HCT116 (cell line): ENCODE measurements at regions not wholly inside any gene's neighbourhood (a gene's known extent, or its start where the extent isn't known, plus 50 kb on each side); places are given as distances from the start of the nearest gene placed in this dataset.

Experiments
- ATAC-seq: fragments of 200-7000 bp; cut with Tn5 transposase; 2 replicates; pipeline ENCODE4 v1.9.1; 2020; ENCODE audit warnings: mild to moderate bottlenecking, moderate library complexity
- BruUV-seq: library from RNA; stranded (reverse); fragments of 400-500 nt; replicated peaks from 2 replicates; lab custom pipeline; 2021; lab: Mats Ljungman, UMichigan
- CTCF ChIA-PET: fragments of 300-600 bp; sonication (Branson Sonifier 250); formaldehyde crosslinking; loops from one replicate; lab custom pipeline; 2021; ENCODE audit warnings: antibody characterized with exemption; lab: Charles Lee
- POLR2A ChIA-PET: fragments of 300-600, 350-600 bp; sonication (Branson Sonifier 250); formaldehyde crosslinking; loops from one replicate; lab custom pipeline; 2021; ENCODE audit warnings: antibody characterized with exemption; lab: Charles Lee
- RAD21 ChIA-PET, 2 experiments: fragments of 300-600 bp; sonication (Branson Sonifier 250); formaldehyde crosslinking; loops; one replicate each; lab custom pipeline; 2023; ENCODE audit warnings: low total read pairs in 2 of 2; ENCODE audit not compliant: uncharacterized antibody in 2 of 2, unreplicated experiment in 2 of 2, low non-redundant PET in 1 of 2; lab: Charles Lee
- DNase-seq: peaks from one replicate; pipeline ENCODE4 v3.0.0-alpha.2; 2010; ENCODE audit warnings: low read depth, low spot score
- H2AFZ ChIP-seq: fragments of 200-600 bp; shearing (Covaris generic), sonication (generic); 2 replicates; pipeline ENCODE4 v1.6.1; 2017; ENCODE audit warnings: low read depth, mixed run types, mixed read lengths, antibody characterized with exemption, low read length; ENCODE audit not compliant: poor library complexity, severe bottlenecking
- H3K27ac ChIP-seq: 2 replicates; pipeline ENCODE4 v1.5.1; 2012; ENCODE audit warnings: low read depth, low read length
- H3K27me3 ChIP-seq: fragments of 200-600 bp; sonication (generic); 2 replicates; pipeline ENCODE4 v1.6.1; 2016; ENCODE audit warnings: mixed run types, low read length, mixed read lengths; ENCODE audit not compliant: insufficient read depth
- H3K36me3 ChIP-seq, 2 experiments: fragments of 200-500 bp in 1 of 2; fragments of 200-600 bp in 1 of 2; sonication (Bioruptor generic) in 1 of 2; sonication (generic) in 1 of 2; 2 replicates each; pipeline versions ENCODE4 v1.5.1 to v1.6.1; 2014 to 2016; ENCODE audit warnings: low read length in 2 of 2, inconsistent platforms in 1 of 2, mixed read lengths in 1 of 2, mixed run types in 1 of 2; ENCODE audit not compliant: insufficient read depth in 2 of 2, control insufficient read depth in 1 of 2
- H3K4me1 ChIP-seq, 2 experiments: fragments of 200-600 bp in 1 of 2; sonication (generic) in 1 of 2; 2 replicates each; pipeline versions ENCODE4 v1.5.1 to v1.6.1; 2012 to 2017; ENCODE audit warnings: low read length in 2 of 2, inconsistent platforms in 1 of 2, mild to moderate bottlenecking in 1 of 2, mixed read lengths in 1 of 2, mixed run types in 1 of 2, moderate library complexity in 1 of 2; ENCODE audit not compliant: insufficient read depth in 2 of 2, control insufficient read depth in 1 of 2
- H3K4me2 ChIP-seq: fragments of 200-600 bp; sonication (generic); 2 replicates; pipeline ENCODE4 v1.6.1; 2017; ENCODE audit warnings: mixed run types, low read length, mixed read lengths
- H3K4me3 ChIP-seq, 2 experiments: fragments of 200-600 bp in 1 of 2; sonication (generic) in 1 of 2; replicated peaks in 1 of 2; 2 replicates each; pipeline ENCODE4 v1.5.1; 2011 to 2016; ENCODE audit warnings: low read length in 2 of 2, control low read depth in 1 of 2, low read depth in 1 of 2, mild to moderate bottlenecking in 1 of 2, mixed read lengths in 1 of 2, mixed run types in 1 of 2
- H3K79me2 ChIP-seq: fragments of 200-600 bp; sonication (generic); 2 replicates; pipeline ENCODE4 v1.6.1; 2017; ENCODE audit warnings: mild to moderate bottlenecking, mixed run types, low read length, moderate library complexity, mixed read lengths; ENCODE audit not compliant: insufficient read depth
- H3K9ac ChIP-seq: fragments of 200-600 bp; sonication (generic); 2 replicates; pipeline ENCODE4 v1.6.1; 2016; ENCODE audit warnings: low read length, mixed read lengths
- H3K9me2 ChIP-seq: fragments of 200-600 bp; sonication (generic), shearing (Covaris generic); 2 replicates; pipeline ENCODE4 v1.6.1; 2017; ENCODE audit warnings: mixed run types, mild to moderate bottlenecking, moderate library complexity; ENCODE audit not compliant: insufficient read depth
- H3K9me3 ChIP-seq, 2 experiments: fragments of 200-500 bp in 1 of 2; fragments of 200-600 bp in 1 of 2; sonication (Bioruptor generic) in 1 of 2; sonication (generic) in 1 of 2; 2 replicates each; pipeline ENCODE4 v1.6.1; 2014 to 2017; ENCODE audit warnings: low read length in 2 of 2, mixed read lengths in 2 of 2, inconsistent platforms in 1 of 2, low read depth in 1 of 2, mild to moderate bottlenecking in 1 of 2, mixed run types in 1 of 2, moderate library complexity in 1 of 2; ENCODE audit not compliant: control insufficient read depth in 1 of 2, insufficient read depth in 1 of 2
- H4K20me1 ChIP-seq: fragments of 200-600 bp; sonication (generic), shearing (Covaris generic); 2 replicates; pipeline ENCODE4 v1.6.1; 2017; ENCODE audit warnings: mixed run types, mild to moderate bottlenecking, moderate library complexity; ENCODE audit not compliant: insufficient read depth
- ATF3 ChIP-seq: IDR thresholded peaks from 2 replicates; pipeline ENCODE4 v1.6.1; 2012
- CBX3 ChIP-seq: IDR thresholded peaks from 2 replicates; pipeline ENCODE4 v1.6.1; 2012; ENCODE audit warnings: low read depth
- CEBPB ChIP-seq: IDR thresholded peaks from 2 replicates; pipeline ENCODE4 v1.6.1; 2012; ENCODE audit warnings: low read depth
- CTCF ChIP-seq, 3 experiments: fragments of 200-600 bp in 1 of 3; sonication (generic) in 1 of 3; IDR thresholded peaks in 2 of 3; conservative IDR thresholded peaks in 1 of 3; 2 replicates each; pipeline ENCODE4 v1.5.1; 2012 to 2017; ENCODE audit warnings: low read depth in 2 of 3, low read length in 2 of 3, antibody characterized with exemption in 1 of 3, borderline replicate concordance in 1 of 3, control low read depth in 1 of 3, mild to moderate bottlenecking in 1 of 3, mixed read lengths in 1 of 3, mixed run types in 1 of 3, moderate library complexity in 1 of 3; ENCODE audit not compliant: insufficient read depth in 1 of 3
- EGR1 ChIP-seq: IDR thresholded peaks from 2 replicates; pipeline ENCODE4 v1.6.1; 2012; ENCODE audit warnings: low read depth
- ELF1 ChIP-seq: IDR thresholded peaks from 2 replicates; pipeline ENCODE4 v1.6.1; 2012; ENCODE audit warnings: low read depth, borderline replicate concordance
- EZH2 ChIP-seq: fragments of 200-600 bp; sonication (generic); IDR thresholded peaks from 2 replicates; pipeline ENCODE4 v1.6.1; 2017; ENCODE audit warnings: antibody characterized with exemption, mixed run types
- EZH2phosphoT487 ChIP-seq: fragments of 200-600 bp; IDR thresholded peaks from 2 replicates; pipeline ENCODE4 v1.6.1; 2018; ENCODE audit warnings: antibody characterized with exemption, borderline replicate concordance
- JUND ChIP-seq: IDR thresholded peaks from 2 replicates; pipeline ENCODE4 v1.6.1; 2012
- POLR2A ChIP-seq: IDR thresholded peaks from 2 replicates; pipeline ENCODE4 v1.7.0; 2011; ENCODE audit warnings: borderline replicate concordance; ENCODE audit not compliant: insufficient read depth, insufficient read length; ENCODE audit errors: extremely low read depth
- POLR2AphosphoS5 ChIP-seq: IDR thresholded peaks from 2 replicates; pipeline ENCODE4 v1.6.1; 2011; ENCODE audit warnings: mild to moderate bottlenecking, low read depth, low read length, moderate library complexity
- SIN3A ChIP-seq: IDR thresholded peaks from 2 replicates; pipeline ENCODE4 v1.6.1; 2012; ENCODE audit warnings: low read depth
- SP1 ChIP-seq: IDR thresholded peaks from 2 replicates; pipeline ENCODE4 v1.6.1; 2012; ENCODE audit warnings: low read depth
- TCF7L2 ChIP-seq: IDR thresholded peaks from 2 replicates; pipeline ENCODE4 v1.7.0; 2011; ENCODE audit warnings: borderline replicate concordance, inconsistent platforms; ENCODE audit not compliant: insufficient read depth, insufficient read length; ENCODE audit errors: extremely low read depth
- YY1 ChIP-seq: IDR thresholded peaks from 2 replicates; pipeline ENCODE4 v1.6.1; 2011; ENCODE audit warnings: low read length, low read depth, moderate library complexity, mild to moderate bottlenecking; ENCODE audit not compliant: insufficient replicate concordance; ENCODE audit errors: extremely low read depth
- ZFX ChIP-seq: fragments of 450-650 bp; IDR thresholded peaks from 2 replicates; pipeline ENCODE4 v1.6.1; 2017
- intact Hi-C: fragments of 100-400 bp; cut with micrococcal nuclease; formaldehyde crosslinking; loops from 2 replicates; pipeline ENCODE4 v1.10.0; 2022
- TF ChIP-seq, protein P1 (sequence below): IDR thresholded peaks from 2 replicates; pipeline ENCODE4 v1.6.1; 2012; ENCODE audit warnings: low read depth
- TF ChIP-seq, protein P2 (sequence below): IDR thresholded peaks from 2 replicates; pipeline ENCODE4 v1.6.1; 2012

GRCh38 chr20:1818895-1819294, 76.3 kb upstream of the SIRPA start:
- Histone ChIP-seq H3K9me3 (no peaks in the 10 kb centered on the region), H3K9me2 (no peaks in the 10 kb centered on the region), H3K36me3 (no peaks in the 10 kb centered on the region), H3K4me3 (no peak overlapping the region), H3K27me3 (0 out of 2 replicates have a peak, but pooled peaks cover 4% of the 10 kb centered on the region), H2AFZ (no peak overlapping the region), H3K79me2 (no peaks in the 10 kb centered on the region), H3K9ac (no peak overlapping the region), H3K4me2 (no peak overlapping the region), H3K27ac (no peak overlapping the region), H4K20me1 (no peaks in the 10 kb centered on the region), H3K4me1 (peaks cover 0 to 19% of the 10 kb centered on the region in 2 experiments; a peak in 2 of 4 replicates)
- no TSS peak for BruUV-seq
- ChIA-PET RAD21 (no interaction called here), CTCF (no interaction called here), POLR2A (no interaction called here)
- DNase-seq, result no peak
- TF ChIP-seq YY1, result no peak
- TF ChIP-seq JUND, result no peak
- TF ChIP-seq, protein P1, sequence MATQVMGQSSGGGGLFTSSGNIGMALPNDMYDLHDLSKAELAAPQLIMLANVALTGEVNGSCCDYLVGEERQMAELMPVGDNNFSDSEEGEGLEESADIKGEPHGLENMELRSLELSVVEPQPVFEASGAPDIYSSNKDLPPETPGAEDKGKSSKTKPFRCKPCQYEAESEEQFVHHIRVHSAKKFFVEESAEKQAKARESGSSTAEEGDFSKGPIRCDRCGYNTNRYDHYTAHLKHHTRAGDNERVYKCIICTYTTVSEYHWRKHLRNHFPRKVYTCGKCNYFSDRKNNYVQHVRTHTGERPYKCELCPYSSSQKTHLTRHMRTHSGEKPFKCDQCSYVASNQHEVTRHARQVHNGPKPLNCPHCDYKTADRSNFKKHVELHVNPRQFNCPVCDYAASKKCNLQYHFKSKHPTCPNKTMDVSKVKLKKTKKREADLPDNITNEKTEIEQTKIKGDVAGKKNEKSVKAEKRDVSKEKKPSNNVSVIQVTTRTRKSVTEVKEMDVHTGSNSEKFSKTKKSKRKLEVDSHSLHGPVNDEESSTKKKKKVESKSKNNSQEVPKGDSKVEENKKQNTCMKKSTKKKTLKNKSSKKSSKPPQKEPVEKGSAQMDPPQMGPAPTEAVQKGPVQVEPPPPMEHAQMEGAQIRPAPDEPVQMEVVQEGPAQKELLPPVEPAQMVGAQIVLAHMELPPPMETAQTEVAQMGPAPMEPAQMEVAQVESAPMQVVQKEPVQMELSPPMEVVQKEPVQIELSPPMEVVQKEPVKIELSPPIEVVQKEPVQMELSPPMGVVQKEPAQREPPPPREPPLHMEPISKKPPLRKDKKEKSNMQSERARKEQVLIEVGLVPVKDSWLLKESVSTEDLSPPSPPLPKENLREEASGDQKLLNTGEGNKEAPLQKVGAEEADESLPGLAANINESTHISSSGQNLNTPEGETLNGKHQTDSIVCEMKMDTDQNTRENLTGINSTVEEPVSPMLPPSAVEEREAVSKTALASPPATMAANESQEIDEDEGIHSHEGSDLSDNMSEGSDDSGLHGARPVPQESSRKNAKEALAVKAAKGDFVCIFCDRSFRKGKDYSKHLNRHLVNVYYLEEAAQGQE, result no peak
- TF ChIP-seq CEBPB, result no peak
- TF ChIP-seq ZFX, result no peak
- TF ChIP-seq, protein P2, sequence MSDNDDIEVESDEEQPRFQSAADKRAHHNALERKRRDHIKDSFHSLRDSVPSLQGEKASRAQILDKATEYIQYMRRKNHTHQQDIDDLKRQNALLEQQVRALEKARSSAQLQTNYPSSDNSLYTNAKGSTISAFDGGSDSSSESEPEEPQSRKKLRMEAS, result no peak
- TF ChIP-seq ELF1, result no peak
- no peak for TF ChIP-seq POLR2A
- TF ChIP-seq ATF3, result no peak
- no peak for TF ChIP-seq SP1
- TF ChIP-seq CTCF (IDR thresholded peaks at IDR 0.05 in 2 of 3, conservative IDR thresholded peaks at IDR 0.05 in 1 of 3; ENCODE audit: borderline replicate concordance in 1 of 3, insufficient read depth in 1 of 3, low read depth in 2 of 3, low read length in 2 of 3), result no peak
- no peak for TF ChIP-seq EZH2phosphoT487
- TF ChIP-seq SIN3A, result no peak
- TF ChIP-seq POLR2AphosphoS5, result no peak
- no peak for TF ChIP-seq TCF7L2
- TF ChIP-seq CBX3, result no peak
- no peak for TF ChIP-seq EGR1
- no peak for TF ChIP-seq EZH2
- no peak for ATAC-seq
- intact Hi-C loops, result no loop called here
